PC-3 (cell line): ENCODE measurements at regions not wholly inside any gene's neighbourhood (a gene's known extent, or its start where the extent isn't known, plus 50 kb on each side); places are given as distances from the start of the nearest gene placed in this dataset.

Experiments
- ATAC-seq: fragments of 200-7000 bp; cut with Tn5 transposase; 2 replicates; pipeline ENCODE4 v1.9.1; 2020; ENCODE audit warnings: mild to moderate bottlenecking, moderate library complexity
- BruUV-seq: library from RNA; stranded (reverse); fragments of 400-500 nt; replicated peaks from 2 replicates; lab custom pipeline; 2021; lab: Mats Ljungman, UMichigan
- CTCF ChIA-PET: fragments of 300-600 bp; sonication (Branson Sonifier 250); formaldehyde crosslinking; loops from one replicate; lab custom pipeline; 2022; ENCODE audit warnings: antibody characterized with exemption; lab: Charles Lee
- POLR2A ChIA-PET: fragments of 300-600 bp; sonication (Branson Sonifier 250); formaldehyde crosslinking; loops from one replicate; lab custom pipeline; 2022; ENCODE audit warnings: antibody characterized with exemption; ENCODE audit not compliant: unreplicated experiment; lab: Charles Lee
- DNase-seq: peaks from one replicate; pipeline ENCODE4 v3.0.0-alpha.2; 2015
- H2AFZ ChIP-seq: fragments of 300-600 bp; sonication (generic); 2 replicates; pipeline ENCODE4 v1.6.0; 2016; ENCODE audit warnings: antibody characterized with exemption, low read length
- H3F3A ChIP-seq: fragments of 300-600 bp; sonication (generic); one replicate; pipeline ENCODE4 v1.6.0; 2017; ENCODE audit warnings: antibody characterized with exemption, low read length, control low read depth, mild to moderate bottlenecking; ENCODE audit not compliant: unreplicated experiment
- H3K27ac ChIP-seq: fragments of 300-600 bp; sonication (generic); 2 replicates; pipeline ENCODE4 v1.5.1; 2016; ENCODE audit warnings: mild to moderate bottlenecking, low read length
- H3K27me3 ChIP-seq: fragments of 300-600 bp; sonication (generic); 2 replicates; pipeline ENCODE4 v1.6.1; 2016; ENCODE audit warnings: low read length, mixed read lengths
- H3K36me3 ChIP-seq: fragments of 300-600 bp; sonication (generic); 2 replicates; pipeline ENCODE4 v1.6.1; 2016; ENCODE audit warnings: low read depth, mixed run types, low read length, mixed read lengths
- H3K4me1 ChIP-seq: fragments of 300-600 bp; sonication (generic); 2 replicates; pipeline ENCODE4 v1.5.1; 2016; ENCODE audit warnings: low read length; ENCODE audit not compliant: insufficient read depth
- H3K4me2 ChIP-seq: fragments of 300-600 bp; sonication (generic); 2 replicates; pipeline ENCODE4 v1.6.0; 2016; ENCODE audit warnings: low read length
- H3K4me3 ChIP-seq: fragments of 300-600 bp; sonication (generic); 2 replicates; pipeline ENCODE4 v1.5.1; 2016; ENCODE audit warnings: mild to moderate bottlenecking, low read length, mixed read lengths
- H3K79me2 ChIP-seq: fragments of 300-600 bp; sonication (generic); 2 replicates; pipeline ENCODE4 v1.6.1; 2017; ENCODE audit warnings: low read length, mixed read lengths
- H3K9ac ChIP-seq: fragments of 300-600 bp; sonication (generic); 2 replicates; pipeline ENCODE4 v1.6.0; 2016; ENCODE audit warnings: mild to moderate bottlenecking, low read length
- H3K9me2 ChIP-seq: fragments of 300-600 bp; sonication (generic); replicated peaks from 2 replicates; pipeline ENCODE4 v1.6.1; 2016; ENCODE audit warnings: mixed run types, low read length, mixed read lengths
- H3K9me3 ChIP-seq: fragments of 300-600 bp; sonication (generic); 2 replicates; pipeline ENCODE4 v1.6.1; 2016; ENCODE audit warnings: low read length, mixed read lengths
- H4K20me1 ChIP-seq: fragments of 300-600 bp; sonication (generic); 2 replicates; pipeline ENCODE4 v1.6.1; 2016; ENCODE audit warnings: low read length, mixed read lengths
- CTCF ChIP-seq: fragments of 300-600 bp; sonication (generic); conservative IDR thresholded peaks from 2 replicates; pipeline ENCODE4 v1.5.1; 2017; ENCODE audit warnings: antibody characterized with exemption, low read depth, mild to moderate bottlenecking, low read length
- EZH2 ChIP-seq: fragments of 300-600 bp; sonication (generic); IDR thresholded peaks from one replicate; pipeline ENCODE4 v1.6.1; 2017; ENCODE audit warnings: antibody characterized with exemption, mild to moderate bottlenecking, low read length; ENCODE audit not compliant: unreplicated experiment
- EZH2phosphoT487 ChIP-seq: fragments of 300-600 bp; sonication (generic); IDR thresholded peaks from 2 replicates; pipeline ENCODE4 v1.6.1; 2018; ENCODE audit warnings: mild to moderate bottlenecking, antibody characterized with exemption, low read length, borderline replicate concordance
- intact Hi-C: fragments of 100-400 bp; cut with micrococcal nuclease; formaldehyde crosslinking; loops from 2 replicates; pipeline ENCODE4 v1.9.0; 2023

- Histone ChIP-seq H3K9me3 (no peaks in the 10 kb centered on the region), H3K9me2 (no peaks in the 10 kb centered on the region), H3K9ac (peak overlapping the region; percentile 30; the same call in 1 of the 2 replicates), H3K4me1 (peaks cover 57% of the 10 kb centered on the region), H4K20me1 (no peaks in the 10 kb centered on the region), H3F3A (peaks cover 19% of the 10 kb centered on the region), H3K79me2 (no peaks in the 10 kb centered on the region), H2AFZ (no peak overlapping the region), H3K27me3 (no peaks in the 10 kb centered on the region), H3K4me3 (peak overlapping the region; percentile 8; the same call in 1 of the 2 replicates), H3K4me2 (peak overlapping the region; percentile 69), H3K36me3 (no peaks in the 10 kb centered on the region), H3K27ac (peak overlapping the region; percentile 91)
- ChIA-PET POLR2A (no interaction called here), CTCF (interaction anchor here (1.1 kb wide), 1 partner anchor 13 kb away, joined by 7 read pairs; no protein-coding TSS in a partner anchor)
- intact Hi-C loops = loop anchor here (2.0 to 10.0 kb wide), 2 partner anchors 135 to 335 kb away; partner anchors contain the start of gene RNF182
- ATAC-seq (peak; percentile 53), DNase-seq (peak; percentile 97)
- BruUV-seq = no TSS peak
- no peak for TF ChIP-seq EZH2
- TF ChIP-seq CTCF = no peak
- TF ChIP-seq EZH2phosphoT487 = no peak
Measured at GRCh38 chr6:14059791-14060436, 57.7 kb upstream of the CD83 start.

DNA sequence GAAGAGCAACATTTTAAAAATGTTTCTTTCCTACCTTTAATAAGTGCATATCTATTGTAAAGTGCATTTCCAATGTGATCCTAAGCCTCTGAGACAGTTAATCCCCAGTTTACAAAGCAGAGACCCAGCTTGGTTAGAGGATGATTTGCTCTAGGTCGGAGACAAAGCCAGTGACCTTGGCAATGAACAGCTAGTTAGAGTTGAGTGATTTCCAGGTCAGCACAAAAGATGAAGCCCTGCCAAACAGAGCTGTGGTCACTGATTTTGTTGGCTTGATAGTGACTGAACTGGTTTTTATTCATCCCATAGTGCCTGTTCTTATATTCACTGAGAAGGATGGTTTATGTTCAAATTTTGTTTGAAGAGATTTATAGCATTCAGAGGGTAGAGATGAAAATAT lies 56.6 kb upstream of the CD83 start:
- BruUV-seq = no TSS peak
- no peak overlapping the region for H3K4me3 ChIP-seq

More for the DNA sequence above, 56.6 kb upstream of the CD83 start:
- H3K9ac ChIP-seq = no peak overlapping the region
- CTCF ChIA-PET = no interaction called here
- H3K36me3 ChIP-seq = no peaks in the 10 kb centered on the region
- no peaks in the 10 kb centered on the region for H4K20me1 ChIP-seq
- TF ChIP-seq CTCF (no peak), EZH2 (no peak), EZH2phosphoT487 (no peak)
- peaks cover 19% of the 10 kb centered on the region for H3F3A ChIP-seq
- no peaks in the 10 kb centered on the region for H3K27me3 ChIP-seq
- no peak overlapping the region for H2AFZ ChIP-seq
- H3K9me3 ChIP-seq = no peaks in the 10 kb centered on the region
- POLR2A ChIA-PET = interaction anchor here (0.6 kb wide), 1 partner anchor 59 kb away, joined by 4 read pairs; no protein-coding TSS in a partner anchor
- intact Hi-C loops = loop anchor here (10.0 kb wide), 1 partner anchor 336 kb away; no protein-coding TSS in a partner anchor
- peak overlapping the region; percentile 32 for H3K27ac ChIP-seq
- no peaks in the 10 kb centered on the region for H3K79me2 ChIP-seq
- ATAC-seq (no peak), DNase-seq (peak; percentile 76)
- peak overlapping the region; percentile 69; the same call in 1 of the 2 replicates for H3K4me2 ChIP-seq
- no peaks in the 10 kb centered on the region for H3K9me2 ChIP-seq
- peaks cover 49% of the 10 kb centered on the region for H3K4me1 ChIP-seq
